ENCODE measurements at regions not wholly inside any gene's neighbourhood (a gene's known extent, or its start where the extent isn't known, plus 50 kb on each side); places are given as distances from the start of the nearest gene placed in this dataset.
"Not testable (repeated sequence)": the region's sequence is repeated elsewhere in the genome, so short reads cannot be mapped to it uniquely, and the experiment has no call there.

- no peaks in the 10 kb centered on the region for H3K36me3 ChIP-seq
- no peak for TF ChIP-seq CTCF (IDR thresholded peaks at IDR 0.05)
- no peak overlapping the region for H3K27ac ChIP-seq
- no peak overlapping the region for H3K4me3 ChIP-seq
- no peaks in the 10 kb centered on the region for H3K4me1 ChIP-seq
- no peaks in the 10 kb centered on the region for H3K9me3 ChIP-seq
- no peak for DNase-seq (ENCODE audit: low spot score)
- no peaks in the 10 kb centered on the region for H3K27me3 ChIP-seq
Observed at GRCh38 chr10:33861833-33862232, 527.4 kb upstream of the NRP1 start.

- Histone ChIP-seq H3K4me1 (no peaks in the 10 kb centered on the region), H3K4me3 (no peak overlapping the region), H3K27me3 (no peaks in the 10 kb centered on the region), H3K9me3 (no peaks in the 10 kb centered on the region), H3K27ac (no peak overlapping the region), H3K36me3 (no peaks in the 10 kb centered on the region)
- TF ChIP-seq CTCF (IDR thresholded peaks at IDR 0.05) = no peak
- DNase-seq (ENCODE audit: low spot score) = no peak
Observed at GRCh38 chr10:33861016-33861704, 526.7 kb upstream of the NRP1 start.

- DNase-seq (ENCODE audit: low spot score) = no peak
- no peak for TF ChIP-seq CTCF (IDR thresholded peaks at IDR 0.05)
- H3K4me3 ChIP-seq = no peak overlapping the region
- no peak overlapping the region for H3K27ac ChIP-seq
- H3K4me1 ChIP-seq = no peaks in the 10 kb centered on the region
- H3K36me3 ChIP-seq = no peaks in the 10 kb centered on the region
- H3K27me3 ChIP-seq = no peaks in the 10 kb centered on the region
- no peaks in the 10 kb centered on the region for H3K9me3 ChIP-seq
Observed at GRCh38 chr10:33860552-33860951, 526.1 kb upstream of the NRP1 start.

GRCh38 chr10:33859319-33860022, 525.0 kb upstream of the NRP1 start:
- DNase-seq (ENCODE audit: low spot score) = no peak
- no peak for TF ChIP-seq CTCF (IDR thresholded peaks at IDR 0.05)
- no peaks in the 10 kb centered on the region for H3K27me3 ChIP-seq
- H3K4me3 ChIP-seq = no peak overlapping the region
- no peak overlapping the region for H3K27ac ChIP-seq
- H3K4me1 ChIP-seq = no peaks in the 10 kb centered on the region
- no peaks in the 10 kb centered on the region for H3K36me3 ChIP-seq
- no peaks in the 10 kb centered on the region for H3K9me3 ChIP-seq

- no peak overlapping the region for H3K4me3 ChIP-seq
- H3K4me1 ChIP-seq = no peaks in the 10 kb centered on the region
- no peaks in the 10 kb centered on the region for H3K27me3 ChIP-seq
- H3K36me3 ChIP-seq = no peaks in the 10 kb centered on the region
- H3K27ac ChIP-seq = no peak overlapping the region
- no peak for TF ChIP-seq CTCF (IDR thresholded peaks at IDR 0.05)
- DNase-seq (ENCODE audit: low spot score) = no peak
- no peaks in the 10 kb centered on the region for H3K9me3 ChIP-seq
Observed at GRCh38 chr10:33858326-33858725, 523.9 kb upstream of the NRP1 start.

GRCh38 chr10:33853221-33853620, 518.8 kb upstream of the NRP1 start:
- H3K27ac ChIP-seq; H3K9me3 ChIP-seq; DNase-seq (ENCODE audit: low spot score); H3K27me3 ChIP-seq; H3K4me3 ChIP-seq; H3K36me3 ChIP-seq; H3K4me1 ChIP-seq: not testable (repeated sequence)

Measured in right atrium auricular region (tissue), 2 donors.